CD4-positive, alpha-beta T cell (primary cell): ENCODE measurements at regions not wholly inside any gene's neighbourhood (a gene's known extent, or its start where the extent isn't known, plus 50 kb on each side); places are given as distances from the start of the nearest gene placed in this dataset.

ENCODE experiments used
- ATAC-seq: fragments of 200-7000 bp; cut with Tn5 transposase; one replicate; pipeline ENCODE4 v1.10.0; 2022; ENCODE audit warnings: mild to moderate bottlenecking; ENCODE audit not compliant: poor library complexity
- CTCF ChIA-PET: fragments of 350-600 bp; sonication (Branson Sonifier 250); formaldehyde crosslinking; loops from one replicate; lab custom pipeline; 2021; ENCODE audit warnings: antibody characterized with exemption, inconsistent platforms; lab: Charles Lee
- POLR2A ChIA-PET: fragments of 350-600 bp; sonication (Branson Sonifier 250); formaldehyde crosslinking; loops from one replicate; lab custom pipeline; 2021; ENCODE audit warnings: antibody characterized with exemption, inconsistent platforms; lab: Charles Lee
- DNase-seq, 14 experiments: peaks; one replicate each; pipeline ENCODE4 v3.0.0-alpha.2; 2013 to 2020; ENCODE audit warnings: mixed read lengths in 2 of 14
- H3K27ac ChIP-seq, 2 donors: one replicate each; pipeline versions ENCODE4 v1.5.1 to v1.7.0; 2013; ENCODE audit warnings: low read length in 2 of 2, low read depth in 1 of 2, mild to moderate bottlenecking in 1 of 2
- H3K27me3 ChIP-seq, 2 experiments: 1 replicate in 1 of 2; 2 replicates in 1 of 2; pipeline versions ENCODE4 v1.6.1 to v1.7.0; 2013; ENCODE audit warnings: low read length in 2 of 2, control low read depth in 1 of 2, mild to moderate bottlenecking in 1 of 2, moderate library complexity in 1 of 2; ENCODE audit not compliant: insufficient read depth in 2 of 2, control insufficient read depth in 1 of 2
- H3K36me3 ChIP-seq: one replicate; pipeline ENCODE4 v1.6.1; 2013; ENCODE audit warnings: low read length, control low read depth; ENCODE audit not compliant: insufficient read depth
- H3K4me1 ChIP-seq: one replicate; pipeline ENCODE4 v1.6.1; 2013; ENCODE audit warnings: low read length, control low read depth; ENCODE audit not compliant: insufficient read depth
- H3K4me3 ChIP-seq: one replicate; pipeline ENCODE4 v1.5.1; 2013; ENCODE audit warnings: mild to moderate bottlenecking, low read length, moderate library complexity
- H3K9me3 ChIP-seq, 2 experiments: 1 replicate in 1 of 2; 2 replicates in 1 of 2; pipeline versions ENCODE4 v1.6.1 to v1.7.0; 2013; ENCODE audit warnings: low read length in 2 of 2, mild to moderate bottlenecking in 2 of 2, control low read depth in 1 of 2, moderate library complexity in 1 of 2; ENCODE audit not compliant: control insufficient read depth in 1 of 2, insufficient read depth in 1 of 2
- H3K27ac Mint-ChIP-seq: one replicate; pipeline ENCODE4 v1.8.0; 2020; ENCODE audit warnings: mixed read lengths
- H3K27me3 Mint-ChIP-seq: one replicate; pipeline ENCODE4 v1.8.0; 2021; ENCODE audit warnings: mixed read lengths
- H3K36me3 Mint-ChIP-seq: one replicate; pipeline ENCODE4 v1.8.0; 2021; ENCODE audit warnings: low read depth, mixed read lengths
- H3K4me1 Mint-ChIP-seq: one replicate; pipeline ENCODE4 v1.8.0; 2021; ENCODE audit warnings: low read depth, mixed read lengths
- H3K4me3 Mint-ChIP-seq: one replicate; pipeline ENCODE4 v1.8.0; 2020; ENCODE audit warnings: mild to moderate bottlenecking, mixed read lengths
- H3K9me3 Mint-ChIP-seq: one replicate; pipeline ENCODE4 v1.8.0; 2020; ENCODE audit warnings: mixed read lengths
- CTCF ChIP-seq: fragments of 200-600 bp; IDR thresholded peaks from one replicate; pipeline ENCODE4 v1.8.0; 2022; ENCODE audit warnings: antibody characterized with exemption, mild to moderate bottlenecking
- intact Hi-C, 2 experiments: fragments of 100-400 bp; cut with DNase I in 1 of 2; cut with micrococcal nuclease in 1 of 2; formaldehyde crosslinking; loops; one replicate each; pipeline versions ENCODE4 v1.15.1 to v1.9.0; 2023 to 2025; cut with DNase I, micrococcal nuclease

GRCh38 chr6:15152700-15153099 is 93.2 kb upstream of the JARID2 start:
- Mint-ChIP-seq H3K27ac (no peak overlapping the region), H3K36me3 (no peaks in the 10 kb centered on the region), H3K9me3 (no peaks in the 10 kb centered on the region), H3K4me1 (no peaks in the 10 kb centered on the region), H3K4me3 (no peak overlapping the region), H3K27me3 (no peaks in the 10 kb centered on the region)
- ATAC-seq = no peak
- H3K27me3 ChIP-seq = no peaks in the 10 kb centered on the region
- H3K9me3 ChIP-seq = no peaks in the 10 kb centered on the region
- no peaks in the 10 kb centered on the region for H3K36me3 ChIP-seq
- TF ChIP-seq CTCF = no peak
- no peak for DNase-seq
- POLR2A ChIA-PET = no interaction called here
- intact Hi-C loops = no loop called here
- no peak overlapping the region for H3K27ac ChIP-seq
- H3K4me1 ChIP-seq = no peaks in the 10 kb centered on the region
- CTCF ChIA-PET = no interaction called here
- no peak overlapping the region for H3K4me3 ChIP-seq

GRCh38 chr6:15153191-15153590 is 92.7 kb upstream of the JARID2 start:
- H3K27me3 ChIP-seq = no peaks in the 10 kb centered on the region
- no peak overlapping the region for H3K4me3 Mint-ChIP-seq
- POLR2A ChIA-PET = no interaction called here
- no peaks in the 10 kb centered on the region for H3K36me3 ChIP-seq
- TF ChIP-seq CTCF = no peak
- intact Hi-C loops = no loop called here
- no peaks in the 10 kb centered on the region for H3K36me3 Mint-ChIP-seq
- H3K4me1 Mint-ChIP-seq = no peaks in the 10 kb centered on the region
- H3K4me1 ChIP-seq = no peaks in the 10 kb centered on the region
- H3K27me3 Mint-ChIP-seq = no peaks in the 10 kb centered on the region
- CTCF ChIA-PET = no interaction called here
- H3K4me3 ChIP-seq = no peak overlapping the region
- no peak overlapping the region for H3K27ac Mint-ChIP-seq
- H3K9me3 Mint-ChIP-seq = no peaks in the 10 kb centered on the region
- no peak overlapping the region for H3K27ac ChIP-seq
- no peaks in the 10 kb centered on the region for H3K9me3 ChIP-seq
- DNase-seq (no peak), ATAC-seq (no peak)

- H3K36me3 ChIP-seq = no peaks in the 10 kb centered on the region
- no peak overlapping the region for H3K27ac Mint-ChIP-seq
- no peaks in the 10 kb centered on the region for H3K4me1 ChIP-seq
- DNase-seq (no peak), ATAC-seq (no peak)
- H3K27me3 ChIP-seq = no peaks in the 10 kb centered on the region
- no peaks in the 10 kb centered on the region for H3K36me3 Mint-ChIP-seq
- no peaks in the 10 kb centered on the region for H3K9me3 Mint-ChIP-seq
- H3K4me1 Mint-ChIP-seq = no peaks in the 10 kb centered on the region
- H3K9me3 ChIP-seq = no peaks in the 10 kb centered on the region
- H3K4me3 Mint-ChIP-seq = no peak overlapping the region
- CTCF ChIA-PET = no interaction called here
- no peak for TF ChIP-seq CTCF
- H3K27me3 Mint-ChIP-seq = no peaks in the 10 kb centered on the region
- POLR2A ChIA-PET = no interaction called here
- H3K4me3 ChIP-seq = no peak overlapping the region
- H3K27ac ChIP-seq = no peak overlapping the region
- intact Hi-C loops = no loop called here
These were observed 88.4 kb upstream of the JARID2 start for GRCh38 chr6:15157479-15157878.
